ENCODE measurements at regions not wholly inside any gene's neighbourhood (a gene's known extent, or its start where the extent isn't known, plus 50 kb on each side); places are given as distances from the start of the nearest gene placed in this dataset.

- no peak for DNase-seq (ENCODE audit: low read depth in 3 of 3)
These were observed 137.3 kb downstream of the TWIST2 start for GRCh38 chr2:238985041-238985729.

DNA sequence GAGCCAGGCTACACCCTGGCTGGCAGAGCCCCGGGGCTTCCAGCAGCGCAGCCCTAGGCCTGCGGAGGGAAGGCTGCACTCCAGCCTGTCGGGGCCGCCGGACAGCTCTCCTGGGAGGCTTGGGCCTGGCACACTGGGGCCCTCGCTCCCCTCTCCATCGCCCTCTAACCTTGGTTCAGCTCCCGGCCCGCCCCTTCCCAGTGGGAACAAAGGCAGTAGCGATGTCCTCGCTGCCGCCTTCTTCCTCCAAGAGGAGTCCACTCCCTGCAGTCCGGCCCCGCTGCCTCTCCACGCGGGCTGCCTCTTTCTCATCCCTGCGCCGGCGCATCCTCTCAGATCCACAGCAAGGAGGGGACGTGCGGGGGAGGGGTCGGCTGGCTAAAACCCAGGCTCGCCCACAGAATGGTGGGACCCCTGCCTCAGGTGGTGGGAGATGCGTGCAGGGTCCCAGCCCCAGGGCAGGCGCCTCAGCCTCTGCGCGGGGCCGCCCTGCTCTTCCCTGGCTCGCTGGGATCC, 138.1 kb downstream of the TWIST2 start:
- no peak for DNase-seq (ENCODE audit: low read depth in 3 of 3)

- DNase-seq (ENCODE audit: low read depth in 3 of 3) = no peak
These were observed 138.8 kb downstream of the TWIST2 start for GRCh38 chr2:238986491-238987351.

DNA sequence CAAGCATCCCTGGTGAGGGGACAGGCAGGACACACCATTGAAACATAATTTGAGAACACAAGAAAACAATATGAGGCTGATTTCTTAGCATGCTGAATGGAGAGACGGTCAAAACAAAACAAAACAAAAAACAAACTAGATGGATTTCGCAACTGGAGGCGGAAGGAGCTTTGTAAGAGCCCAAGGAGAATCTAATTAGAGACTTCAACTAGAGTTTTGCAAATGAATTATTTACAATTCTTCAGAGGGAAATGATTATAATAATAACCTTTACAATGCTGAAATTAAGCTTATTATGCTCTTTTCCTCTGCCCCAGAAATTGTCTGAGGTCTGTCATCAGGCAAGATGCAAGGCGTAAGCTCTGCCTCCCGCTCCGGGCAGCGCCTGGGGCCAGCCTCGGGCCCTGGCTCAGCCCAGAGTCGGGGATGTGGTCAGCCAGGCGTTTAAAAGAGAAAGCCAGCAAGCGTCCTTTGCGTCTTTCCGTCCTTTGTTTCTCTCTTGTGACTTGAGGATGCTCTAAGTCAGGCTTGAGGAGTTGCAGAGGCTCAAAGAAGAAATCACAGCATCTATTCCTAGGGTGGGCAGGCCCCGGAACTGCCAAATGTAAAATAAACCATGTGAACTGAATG, 139.6 kb downstream of the TWIST2 start:
- DNase-seq (ENCODE audit: low read depth in 3 of 3) = no peak

DNA sequence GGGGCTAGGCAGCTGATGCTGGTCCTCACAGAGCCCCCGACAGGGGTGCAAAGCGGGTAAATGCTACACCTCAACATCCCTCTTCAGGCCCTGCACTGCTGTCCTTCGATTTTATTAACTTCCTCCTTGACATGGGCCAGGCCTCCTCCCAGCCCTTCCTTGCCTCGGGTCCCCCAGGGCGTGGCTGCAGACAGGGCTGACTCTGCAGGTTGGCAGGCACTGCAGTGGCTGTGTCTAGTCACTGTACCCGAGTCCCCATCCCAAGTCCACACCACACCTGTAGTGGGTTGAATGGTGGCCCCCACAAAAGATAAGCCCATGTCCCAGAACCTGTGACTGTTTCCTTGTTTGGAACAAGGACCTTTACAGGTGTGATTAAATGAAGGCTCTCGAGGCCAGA, 140.2 kb downstream of the TWIST2 start:
- DNase-seq (ENCODE audit: low read depth in 3 of 3) = no peak

DNA sequence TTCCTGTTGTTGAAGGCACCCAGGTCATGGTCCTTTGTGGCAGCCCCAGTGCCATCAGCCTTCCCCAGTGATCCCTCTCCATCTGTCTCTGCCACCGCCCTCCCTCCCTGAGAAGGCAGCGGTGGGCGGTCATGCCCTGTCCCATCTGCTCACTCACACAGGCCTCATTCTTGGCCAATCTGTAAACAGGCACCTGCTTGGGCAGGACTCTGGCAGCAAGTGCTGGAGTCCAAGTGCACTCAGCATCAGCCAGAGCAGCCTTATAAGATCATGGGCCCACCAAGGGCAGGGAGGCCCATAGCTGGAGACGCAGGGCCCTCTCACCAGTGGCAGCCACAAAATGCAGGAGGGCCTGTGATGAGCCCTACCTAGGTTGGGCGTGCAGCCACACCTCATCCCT, 140.9 kb downstream of the TWIST2 start:
- no peak for DNase-seq (ENCODE audit: low read depth in 3 of 3)

- DNase-seq (ENCODE audit: low read depth in 3 of 3) = no peak
These were observed 141.6 kb downstream of the TWIST2 start for GRCh38 chr2:238989484-238989883.

- DNase-seq (ENCODE audit: low read depth in 3 of 3) = no peak
These were observed 146.5 kb downstream of the TWIST2 start for GRCh38 chr2:238994432-238994831.

GRCh38 chr2:238994876-238995275, 147.0 kb downstream of the TWIST2 start:
- no peak for DNase-seq (ENCODE audit: low read depth in 3 of 3)

- no peak for DNase-seq (ENCODE audit: low read depth in 3 of 3)
These were observed 147.7 kb downstream of the TWIST2 start for GRCh38 chr2:238995634-238996033.

- DNase-seq (ENCODE audit: low read depth in 3 of 3) = no peak
These were observed 148.6 kb downstream of the TWIST2 start for GRCh38 chr2:238996331-238997136.

DNA sequence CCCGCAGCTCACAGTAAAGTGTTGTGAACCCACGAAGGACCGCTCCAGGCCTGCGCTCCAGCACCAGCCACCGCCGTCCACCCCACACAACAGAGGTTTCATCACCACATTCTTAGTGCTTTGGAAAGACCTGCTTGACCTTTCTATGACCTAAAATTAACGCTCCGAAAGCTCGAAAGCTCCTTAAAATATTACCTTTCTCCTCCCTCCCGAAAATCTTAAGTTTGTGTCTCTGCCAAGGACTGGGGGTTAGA, 149.2 kb downstream of the TWIST2 start:
- no peak for DNase-seq (ENCODE audit: low read depth in 3 of 3)

DNA sequence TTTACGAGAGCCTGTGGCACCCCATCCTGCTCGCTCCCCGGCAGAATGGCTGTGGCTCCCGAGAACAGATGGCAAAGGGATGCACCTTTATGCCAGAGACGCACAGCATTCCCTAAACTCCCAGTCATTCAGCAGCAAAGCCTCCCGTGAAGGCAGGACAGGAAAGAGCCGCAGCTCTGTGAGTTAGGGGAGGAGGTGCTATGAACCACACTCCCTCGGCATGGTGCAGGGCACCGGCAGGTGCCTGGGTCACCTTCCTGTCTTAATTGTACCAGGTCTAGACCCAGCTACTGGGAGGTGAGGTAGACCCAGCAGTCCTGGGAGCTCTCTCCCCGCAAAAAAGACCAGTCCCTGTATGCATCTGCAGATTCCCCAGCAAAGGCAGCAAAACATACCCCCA, 149.8 kb downstream of the TWIST2 start:
- no peak for DNase-seq (ENCODE audit: low read depth in 3 of 3)
